ENCODE measurements at regions not wholly inside any gene's neighbourhood (a gene's known extent, or its start where the extent isn't known, plus 50 kb on each side); places are given as distances from the start of the nearest gene placed in this dataset.

DNA sequence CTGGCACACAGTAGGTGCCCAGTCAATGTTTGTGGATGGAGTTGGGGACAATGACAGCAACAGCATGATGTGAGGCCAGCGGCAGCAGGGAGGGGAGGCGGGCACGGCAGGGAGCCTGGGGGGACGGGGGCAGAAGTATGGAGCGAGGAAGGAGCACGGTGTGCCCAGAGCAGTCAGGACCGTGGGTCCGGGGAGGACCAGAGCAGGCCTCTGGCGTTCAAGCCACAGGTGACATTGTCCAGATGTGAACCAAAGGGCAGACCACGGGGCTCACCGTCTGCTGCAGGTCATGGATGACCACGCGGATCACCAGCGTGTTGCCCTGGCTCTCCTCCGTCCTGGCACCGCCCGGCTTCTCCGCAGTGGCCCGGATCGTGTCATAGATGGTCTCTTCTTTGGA, 105.5 kb downstream of the SHANK2 start:
- TF ChIP-seq, protein P1, sequence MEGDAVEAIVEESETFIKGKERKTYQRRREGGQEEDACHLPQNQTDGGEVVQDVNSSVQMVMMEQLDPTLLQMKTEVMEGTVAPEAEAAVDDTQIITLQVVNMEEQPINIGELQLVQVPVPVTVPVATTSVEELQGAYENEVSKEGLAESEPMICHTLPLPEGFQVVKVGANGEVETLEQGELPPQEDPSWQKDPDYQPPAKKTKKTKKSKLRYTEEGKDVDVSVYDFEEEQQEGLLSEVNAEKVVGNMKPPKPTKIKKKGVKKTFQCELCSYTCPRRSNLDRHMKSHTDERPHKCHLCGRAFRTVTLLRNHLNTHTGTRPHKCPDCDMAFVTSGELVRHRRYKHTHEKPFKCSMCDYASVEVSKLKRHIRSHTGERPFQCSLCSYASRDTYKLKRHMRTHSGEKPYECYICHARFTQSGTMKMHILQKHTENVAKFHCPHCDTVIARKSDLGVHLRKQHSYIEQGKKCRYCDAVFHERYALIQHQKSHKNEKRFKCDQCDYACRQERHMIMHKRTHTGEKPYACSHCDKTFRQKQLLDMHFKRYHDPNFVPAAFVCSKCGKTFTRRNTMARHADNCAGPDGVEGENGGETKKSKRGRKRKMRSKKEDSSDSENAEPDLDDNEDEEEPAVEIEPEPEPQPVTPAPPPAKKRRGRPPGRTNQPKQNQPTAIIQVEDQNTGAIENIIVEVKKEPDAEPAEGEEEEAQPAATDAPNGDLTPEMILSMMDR (IDR thresholded peaks at IDR 0.05; ENCODE audit: low read depth, low read length) = no peak
- TF ChIP-seq, protein P2, sequence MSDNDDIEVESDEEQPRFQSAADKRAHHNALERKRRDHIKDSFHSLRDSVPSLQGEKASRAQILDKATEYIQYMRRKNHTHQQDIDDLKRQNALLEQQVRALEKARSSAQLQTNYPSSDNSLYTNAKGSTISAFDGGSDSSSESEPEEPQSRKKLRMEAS (IDR thresholded peaks at IDR 0.05; ENCODE audit: low read depth, low read length) = no peak

All from NB4 (cell line).